GM12892 (cell line): ENCODE measurements at regions not wholly inside any gene's neighbourhood (a gene's known extent, or its start where the extent isn't known, plus 50 kb on each side); places are given as distances from the start of the nearest gene placed in this dataset.

Experiments
- DNase-seq: peaks from one replicate; pipeline ENCODE4 v3.0.0; 2011; ENCODE audit not compliant: insufficient read length
- FAIRE-seq: peaks from 2 replicates; lab custom pipeline; 2011; peaks lifted over from hg19 to GRCh38; lab: Jason Lieb, UNC
- POLR2A ChIP-seq: IDR thresholded peaks from 2 replicates; pipeline ENCODE4 v1.6.1; 2011; ENCODE audit warnings: low read depth, low read length, control low read depth
- POLR2AphosphoS5 ChIP-seq: IDR thresholded peaks from 2 replicates; pipeline ENCODE4 v1.6.1; 2011; ENCODE audit warnings: low read depth, low read length, control low read depth
- TAF1 ChIP-seq: IDR thresholded peaks from 2 replicates; pipeline ENCODE4 v1.6.1; 2011; ENCODE audit warnings: low read depth, mild to moderate bottlenecking, control low read depth, low read length, borderline replicate concordance

DNA sequence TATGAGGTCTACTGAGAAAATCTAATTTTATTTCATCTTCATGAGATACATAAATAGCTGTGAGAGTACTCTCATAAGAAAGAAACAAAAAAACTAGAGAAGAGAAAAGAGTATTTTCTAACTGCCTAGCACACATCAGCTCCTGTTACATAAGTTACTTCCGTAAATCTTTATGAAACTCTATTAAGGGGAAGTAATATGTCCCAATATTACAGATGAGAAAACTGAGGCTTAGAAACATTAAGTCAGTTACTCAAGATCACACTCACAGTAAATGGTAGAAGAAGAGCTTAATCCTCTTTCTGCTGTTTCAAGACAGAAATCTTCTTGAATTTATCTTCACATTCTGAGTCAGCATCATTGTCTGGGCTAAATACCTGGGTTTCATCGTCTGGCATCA is 164.1 kb downstream of the DTHD1 start:
- no peak for FAIRE-seq
- DNase-seq = no peak
- no peak for TF ChIP-seq TAF1
- TF ChIP-seq POLR2AphosphoS5 = no peak
- TF ChIP-seq POLR2A = no peak

GRCh38 chr4:36446275-36446674 is 164.9 kb downstream of the DTHD1 start:
- DNase-seq (no peak), FAIRE-seq (no peak)
- no peak for TF ChIP-seq TAF1
- no peak for TF ChIP-seq POLR2AphosphoS5
- no peak for TF ChIP-seq POLR2A

- DNase-seq (no peak), FAIRE-seq (no peak)
- TF ChIP-seq POLR2AphosphoS5 (no peak), POLR2A (no peak), TAF1 (no peak)
Observed at GRCh38 chr4:36461344-36461743, 179.9 kb downstream of the DTHD1 start.

GRCh38 chr4:36467670-36468069 is 186.3 kb downstream of the DTHD1 start:
- DNase-seq = no peak
- no peak for FAIRE-seq
- TF ChIP-seq TAF1 (no peak), POLR2A (no peak), POLR2AphosphoS5 (no peak)

GRCh38 chr4:36471903-36472302 is 190.5 kb downstream of the DTHD1 start:
- TF ChIP-seq TAF1 = no peak
- no peak for TF ChIP-seq POLR2AphosphoS5
- DNase-seq (no peak), FAIRE-seq (no peak)

DNA sequence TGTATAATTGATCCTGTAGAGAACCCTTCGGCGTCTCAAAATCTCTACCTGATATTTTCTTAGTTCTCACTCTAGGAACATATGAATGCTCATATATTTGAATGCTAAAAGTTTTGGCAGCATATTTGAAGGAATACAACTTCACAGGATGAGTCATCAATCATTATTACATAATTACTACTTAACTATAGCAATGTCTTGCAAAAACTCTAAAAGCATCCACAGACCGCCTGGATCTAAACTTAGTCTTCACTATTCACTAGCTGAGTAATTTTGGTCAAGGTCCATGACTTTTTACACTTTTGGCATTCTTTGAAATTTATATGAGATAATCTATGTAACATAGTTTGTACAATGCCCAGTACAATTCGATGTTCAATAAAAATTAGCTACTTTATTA is 194.7 kb downstream of the DTHD1 start:
- no peak for TF ChIP-seq POLR2AphosphoS5
- no peak for TF ChIP-seq POLR2A
- TF ChIP-seq TAF1 = no peak

GRCh38 chr4:36477861-36478260 is 196.4 kb downstream of the DTHD1 start:
- DNase-seq (no peak), FAIRE-seq (no peak)
- TF ChIP-seq POLR2AphosphoS5 = no peak
- no peak for TF ChIP-seq POLR2A
- TF ChIP-seq TAF1 = no peak

More for the DNA sequence above, 194.7 kb downstream of the DTHD1 start:
- DNase-seq (no peak), FAIRE-seq (no peak)

DNA sequence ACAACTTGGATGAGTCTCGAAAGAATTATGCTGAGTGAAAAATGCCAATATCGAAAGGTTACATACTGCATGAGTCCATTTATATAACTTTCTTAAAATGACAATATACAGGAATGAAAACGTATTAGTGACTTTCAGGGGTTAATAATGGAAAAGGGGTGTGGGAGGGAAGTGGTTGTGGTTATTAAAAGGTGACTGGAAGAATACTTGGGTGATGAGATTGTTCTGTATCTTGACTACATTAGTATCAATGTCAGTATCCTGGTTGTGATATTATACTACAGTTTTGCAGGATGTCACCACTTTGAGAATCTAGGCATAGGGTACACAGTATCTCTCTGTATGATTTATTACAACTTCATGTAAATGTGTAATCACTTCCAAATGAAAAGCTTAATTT is 204.5 kb downstream of the DTHD1 start:
- no peak for FAIRE-seq

DNA sequence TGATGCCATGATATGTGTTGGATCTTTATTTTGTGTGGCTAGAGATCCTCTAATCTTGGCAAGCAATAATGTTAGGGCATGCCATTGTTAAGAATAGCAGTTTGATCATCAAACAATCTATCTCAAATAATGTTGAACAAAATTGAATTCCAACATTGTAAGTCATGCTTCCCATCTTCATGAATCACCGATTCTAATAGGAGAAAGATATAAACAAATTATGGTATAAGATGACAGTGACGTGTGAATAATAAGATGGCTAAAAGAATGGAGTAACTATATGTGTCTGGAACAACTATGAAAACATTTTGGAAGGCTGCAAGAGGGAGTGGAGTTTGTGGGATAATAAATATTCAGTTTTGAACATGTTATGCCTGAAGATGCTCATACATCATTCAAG is 208.4 kb downstream of the DTHD1 start:
- DNase-seq (no peak), FAIRE-seq (no peak)
- no peak for TF ChIP-seq TAF1
- no peak for TF ChIP-seq POLR2AphosphoS5
- no peak for TF ChIP-seq POLR2A

More for the DNA sequence above, 204.5 kb downstream of the DTHD1 start:
- TF ChIP-seq TAF1 = no peak
- TF ChIP-seq POLR2AphosphoS5 = no peak
- TF ChIP-seq POLR2A = no peak
- no peak for DNase-seq

DNA sequence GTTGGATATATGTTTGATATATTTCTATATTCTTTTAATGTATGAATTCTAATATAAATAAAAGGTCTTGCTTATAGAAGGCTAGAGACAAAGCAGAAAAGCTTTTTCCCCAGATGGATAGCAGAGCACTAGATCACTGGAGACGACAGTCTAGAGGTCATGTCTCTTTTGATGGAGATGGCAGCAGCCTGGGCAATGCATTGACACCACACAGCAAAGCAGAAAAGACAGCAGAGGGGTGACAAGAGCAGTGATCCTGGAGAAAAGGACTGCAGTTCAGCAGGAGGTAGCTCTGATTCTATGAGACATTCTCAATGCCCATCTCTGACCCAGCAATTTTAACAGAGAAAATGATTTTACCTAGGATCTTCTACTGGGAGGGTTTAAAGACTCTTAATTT is 210.6 kb downstream of the DTHD1 start:
- no peak for FAIRE-seq
- DNase-seq = no peak

DNA sequence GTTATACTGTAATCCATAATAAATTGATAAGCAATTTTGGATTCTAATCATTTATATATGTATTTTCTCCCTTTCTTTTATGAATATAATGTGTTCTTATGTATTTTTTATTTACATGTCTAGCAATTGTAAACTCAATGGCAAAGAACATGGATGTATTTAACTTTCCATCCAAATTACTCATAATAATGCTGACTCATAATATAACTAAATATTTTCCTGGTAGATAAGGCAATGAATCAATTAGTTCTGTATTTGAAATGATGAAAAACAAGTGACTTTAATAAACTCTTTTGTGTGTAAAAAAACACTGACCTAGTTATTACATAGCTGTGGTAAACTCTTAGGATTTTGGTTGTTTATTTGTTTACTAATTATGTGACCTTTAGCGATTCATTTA is 211.2 kb downstream of the DTHD1 start:
- DNase-seq (no peak), FAIRE-seq (no peak)
- TF ChIP-seq TAF1 (no peak), POLR2AphosphoS5 (no peak), POLR2A (no peak)

More for the DNA sequence above, 210.6 kb downstream of the DTHD1 start:
- no peak for TF ChIP-seq TAF1
- no peak for TF ChIP-seq POLR2A
- no peak for TF ChIP-seq POLR2AphosphoS5

DNA sequence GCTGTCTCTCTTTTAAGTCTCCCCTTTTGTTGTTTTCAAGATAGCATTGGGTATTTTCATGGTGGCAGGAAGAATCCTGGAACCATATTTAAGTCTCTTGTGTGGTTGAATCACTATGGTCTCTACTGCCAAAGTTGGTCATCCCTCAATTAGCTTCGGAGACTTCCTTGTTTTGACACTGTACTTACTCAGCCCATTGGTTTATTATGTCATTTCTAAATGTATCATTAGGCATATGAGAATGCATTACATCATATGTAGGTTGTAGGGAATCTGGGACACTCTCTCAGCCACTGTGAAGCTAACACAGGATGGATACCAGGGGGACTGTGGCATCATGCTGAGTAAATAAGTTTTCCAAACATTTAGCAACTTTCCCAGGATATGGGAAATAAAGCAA is 211.8 kb downstream of the DTHD1 start:
- DNase-seq (no peak), FAIRE-seq (no peak)
- TF ChIP-seq TAF1 = no peak
- TF ChIP-seq POLR2AphosphoS5 = no peak
- TF ChIP-seq POLR2A = no peak

DNA sequence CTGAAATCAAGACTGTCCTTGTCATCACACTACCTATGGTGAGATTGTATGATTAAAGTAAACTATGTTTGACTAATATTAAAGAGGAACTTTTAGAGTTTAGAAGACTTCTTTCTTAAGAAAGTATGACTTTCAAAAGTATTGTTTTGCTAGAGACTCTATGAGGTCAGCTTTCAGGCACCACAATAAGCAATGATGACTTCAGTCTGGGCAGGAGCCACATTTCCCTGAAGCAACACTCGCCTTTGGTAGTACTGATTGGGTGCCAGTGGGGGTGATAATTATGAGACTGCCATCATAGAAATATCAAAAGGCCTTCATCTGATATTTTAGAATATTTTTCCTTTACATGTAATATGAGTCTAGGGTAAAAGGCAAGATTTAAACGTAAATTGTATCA is 212.6 kb downstream of the DTHD1 start:
- FAIRE-seq = no peak
- TF ChIP-seq TAF1 = no peak
- TF ChIP-seq POLR2A = no peak
- no peak for TF ChIP-seq POLR2AphosphoS5
- DNase-seq = no peak
